Loucy (cell line): ENCODE measurements at regions not wholly inside any gene's neighbourhood (a gene's known extent, or its start where the extent isn't known, plus 50 kb on each side); places are given as distances from the start of the nearest gene placed in this dataset.

Experiments used
- H2AFZ ChIP-seq: fragments of 200-600 bp; sonication (generic); 2 replicates; pipeline ENCODE4 v1.6.0; 2016; ENCODE audit warnings: antibody characterized with exemption, mild to moderate bottlenecking, low read length, moderate library complexity
- H3F3A ChIP-seq: fragments of 200-600 bp; 2 replicates; pipeline ENCODE4 v1.6.0; 2016; ENCODE audit warnings: antibody characterized with exemption, low read depth, mild to moderate bottlenecking
- H3K27me3 ChIP-seq: fragments of 200-600 bp; sonication (generic); 2 replicates; pipeline ENCODE4 v1.6.1; 2014; ENCODE audit warnings: low read length, mild to moderate bottlenecking; ENCODE audit not compliant: insufficient read depth, poor library complexity, severe bottlenecking
- H3K36me3 ChIP-seq: fragments of 200-600 bp; sonication (generic); 2 replicates; pipeline ENCODE4 v1.6.1; 2016; ENCODE audit warnings: low read length; ENCODE audit not compliant: insufficient read depth
- H3K4me1 ChIP-seq: fragments of 200-600 bp; sonication (generic); 2 replicates; pipeline ENCODE4 v1.5.1; 2014; ENCODE audit warnings: low read length, mild to moderate bottlenecking; ENCODE audit not compliant: insufficient read depth, poor library complexity, severe bottlenecking
- H3K4me2 ChIP-seq: fragments of 200-600 bp; sonication (generic); 2 replicates; pipeline ENCODE4 v1.6.0; 2014; ENCODE audit warnings: antibody characterized with exemption, low read length, low read depth, mild to moderate bottlenecking; ENCODE audit not compliant: poor library complexity, severe bottlenecking
- H3K4me3 ChIP-seq: fragments of 200-600 bp; sonication (generic); 2 replicates; pipeline ENCODE4 v1.5.1; 2014; ENCODE audit warnings: low read length, mild to moderate bottlenecking, mixed read lengths; ENCODE audit not compliant: poor library complexity, severe bottlenecking
- H3K79me2 ChIP-seq: fragments of 200-600 bp; sonication (generic); 2 replicates; pipeline ENCODE4 v1.6.1; 2014; ENCODE audit warnings: low read length; ENCODE audit not compliant: insufficient read depth
- H3K9ac ChIP-seq: fragments of 200-600 bp; sonication (generic); 2 replicates; pipeline ENCODE4 v1.6.0; 2014; ENCODE audit warnings: mild to moderate bottlenecking, low read depth, low read length, moderate library complexity; ENCODE audit not compliant: poor library complexity, severe bottlenecking
- H3K9me2 ChIP-seq: fragments of 200-600 bp; sonication (generic); replicated peaks from 2 replicates; pipeline ENCODE4 v1.6.1; 2016; ENCODE audit warnings: low read depth, low read length, mixed read lengths
- H3K9me3 ChIP-seq: fragments of 200-600 bp; sonication (generic); 2 replicates; pipeline ENCODE4 v1.6.1; 2014; ENCODE audit warnings: mild to moderate bottlenecking, antibody characterized with exemption, low read length, low read depth; ENCODE audit not compliant: insufficient read depth
- H4K20me1 ChIP-seq: fragments of 200-600 bp; sonication (generic); 2 replicates; pipeline ENCODE4 v1.6.0; 2014; ENCODE audit warnings: antibody characterized with exemption, low read length, mild to moderate bottlenecking; ENCODE audit not compliant: insufficient read depth, poor library complexity, severe bottlenecking
- CTCF ChIP-seq: fragments of 200-600 bp; sonication (generic); conservative IDR thresholded peaks from 2 replicates; pipeline ENCODE4 v1.5.1; 2014; ENCODE audit warnings: mild to moderate bottlenecking, antibody characterized with exemption, low read length
- EZH2phosphoT487 ChIP-seq: fragments of 200-600 bp; IDR thresholded peaks from 2 replicates; pipeline ENCODE4 v1.6.1; 2018; ENCODE audit warnings: antibody characterized with exemption, mild to moderate bottlenecking, moderate library complexity, borderline replicate concordance

GRCh38 chr18:55968550-55968949 lies 380.6 kb upstream of the TCF4 start:
- H3K36me3 ChIP-seq = no peaks in the 10 kb centered on the region
- no peaks in the 10 kb centered on the region for H3K27me3 ChIP-seq
- TF ChIP-seq EZH2phosphoT487 (no peak), CTCF (no peak)
- no peak overlapping the region for H3K4me2 ChIP-seq
- H4K20me1 ChIP-seq = no peaks in the 10 kb centered on the region
- H3K9ac ChIP-seq = no peak overlapping the region
- peaks cover 4% of the 10 kb centered on the region for H3K4me1 ChIP-seq
- H3K79me2 ChIP-seq = no peaks in the 10 kb centered on the region
- H3K9me3 ChIP-seq = no peaks in the 10 kb centered on the region
- no peak overlapping the region for H2AFZ ChIP-seq
- H3K9me2 ChIP-seq = no peaks in the 10 kb centered on the region
- no peak overlapping the region for H3K4me3 ChIP-seq
- no peaks in the 10 kb centered on the region for H3F3A ChIP-seq

GRCh38 chr18:55967019-55967418 lies 379.0 kb upstream of the TCF4 start:
- no peaks in the 10 kb centered on the region for H3K9me2 ChIP-seq
- no peak overlapping the region for H2AFZ ChIP-seq
- H3K9ac ChIP-seq = no peak overlapping the region
- no peak overlapping the region for H3K4me2 ChIP-seq
- no peaks in the 10 kb centered on the region for H3K27me3 ChIP-seq
- no peaks in the 10 kb centered on the region for H4K20me1 ChIP-seq
- H3K9me3 ChIP-seq = no peaks in the 10 kb centered on the region
- H3F3A ChIP-seq = no peaks in the 10 kb centered on the region
- no peaks in the 10 kb centered on the region for H3K79me2 ChIP-seq
- H3K4me1 ChIP-seq = peaks cover 4% of the 10 kb centered on the region
- no peaks in the 10 kb centered on the region for H3K36me3 ChIP-seq
- H3K4me3 ChIP-seq = no peak overlapping the region
- TF ChIP-seq CTCF (no peak), EZH2phosphoT487 (no peak)

- no peak overlapping the region for H3K4me2 ChIP-seq
- H3K4me1 ChIP-seq = no peaks in the 10 kb centered on the region
- no peaks in the 10 kb centered on the region for H3F3A ChIP-seq
- H3K79me2 ChIP-seq = no peaks in the 10 kb centered on the region
- H4K20me1 ChIP-seq = no peaks in the 10 kb centered on the region
- H3K9ac ChIP-seq = no peak overlapping the region
- H3K9me2 ChIP-seq = no peaks in the 10 kb centered on the region
- H2AFZ ChIP-seq = no peak overlapping the region
- TF ChIP-seq EZH2phosphoT487 = no peak
- no peak for TF ChIP-seq CTCF
- H3K27me3 ChIP-seq = no peaks in the 10 kb centered on the region
- H3K9me3 ChIP-seq = no peaks in the 10 kb centered on the region
- no peaks in the 10 kb centered on the region for H3K36me3 ChIP-seq
- no peak overlapping the region for H3K4me3 ChIP-seq
Observed at GRCh38 chr18:55964171-55964570, 376.2 kb upstream of the TCF4 start.
